SK-MEL-5 (cell line): ENCODE measurements at regions not wholly inside any gene's neighbourhood (a gene's known extent, or its start where the extent isn't known, plus 50 kb on each side); places are given as distances from the start of the nearest gene placed in this dataset.
A peak's percentile ranks its signal among the peaks of the same experiment; 100 is the strongest.

Source experiments
- DNase-seq: peaks from one replicate; pipeline ENCODE4 v3.0.0-alpha.2; 2016; ENCODE audit warnings: low read depth, low spot score
- in situ Hi-C: cut with HindIII; loops from 2 replicates; pipeline ENCODE4 v1.10.0; 2016; ENCODE audit warnings: low sequenced_read_pairs, high pct_unique_total_duplicates, low pct_unique_long_range_greater_than_20kb

DNA sequence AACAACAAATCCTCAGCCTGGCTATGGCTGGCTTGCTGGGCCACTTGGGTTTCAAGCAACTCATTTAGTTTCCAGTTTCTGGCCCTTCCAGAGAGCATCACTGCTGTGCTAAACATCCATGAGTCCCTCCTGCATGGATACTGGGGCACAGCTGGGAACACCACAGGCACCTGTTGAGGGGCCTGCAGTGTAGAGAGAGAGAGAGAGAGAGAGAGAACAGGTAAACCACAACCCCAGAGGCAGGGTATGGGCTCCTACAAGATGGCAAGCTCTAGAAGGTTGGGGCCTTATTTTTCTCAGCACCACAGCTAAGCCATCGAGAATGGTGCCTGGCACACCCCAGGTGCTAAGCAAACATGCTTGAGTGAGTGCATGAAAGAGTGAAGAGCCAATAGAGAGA, 120.3 kb downstream of the RBFOX3 start:
- no peak for DNase-seq
- in situ Hi-C loops = no loop called here

DNA sequence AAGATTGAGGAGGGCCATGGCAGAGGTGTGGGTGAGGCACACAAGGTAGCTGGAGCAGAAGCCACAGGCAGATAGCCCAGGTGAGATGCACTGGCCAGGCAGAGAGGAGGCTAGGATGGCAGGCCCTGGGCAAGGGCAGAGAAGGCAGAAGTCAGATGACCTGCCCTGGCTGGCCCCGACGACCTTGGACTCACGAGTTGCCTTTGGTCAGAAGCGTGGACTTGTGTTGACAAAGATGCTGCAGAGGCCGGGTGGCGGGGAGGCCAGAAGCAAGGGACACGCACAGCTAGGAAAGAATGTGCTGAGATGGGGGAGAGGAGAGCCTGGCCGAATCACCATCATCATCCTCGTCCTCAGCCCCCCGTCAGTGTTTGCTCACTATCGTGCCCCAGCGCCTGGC, 123.7 kb downstream of the RBFOX3 start:
- no peak for DNase-seq
- in situ Hi-C loops = no loop called here

DNA sequence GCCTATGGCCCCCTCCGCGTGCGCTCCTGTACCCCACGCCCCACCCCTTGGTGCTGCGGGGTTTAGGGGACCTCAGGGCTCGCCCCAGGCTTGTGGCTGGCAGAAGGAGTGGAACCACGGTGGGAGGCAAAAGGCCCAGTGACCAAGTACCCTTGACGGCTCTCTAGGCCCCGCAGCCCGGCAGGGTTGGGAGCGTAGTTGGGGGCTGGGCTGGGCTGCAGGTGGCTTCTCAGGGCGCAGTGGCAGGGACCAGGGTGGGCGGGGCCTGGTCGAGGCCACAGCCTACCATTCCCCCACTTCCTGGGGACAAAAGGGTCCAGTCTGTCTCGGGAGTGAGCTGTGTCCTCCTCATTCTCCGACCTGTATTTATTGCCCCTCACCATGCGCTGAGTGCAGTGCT, 124.9 kb downstream of the RBFOX3 start:
- DNase-seq = no peak
- in situ Hi-C loops = no loop called here

DNA sequence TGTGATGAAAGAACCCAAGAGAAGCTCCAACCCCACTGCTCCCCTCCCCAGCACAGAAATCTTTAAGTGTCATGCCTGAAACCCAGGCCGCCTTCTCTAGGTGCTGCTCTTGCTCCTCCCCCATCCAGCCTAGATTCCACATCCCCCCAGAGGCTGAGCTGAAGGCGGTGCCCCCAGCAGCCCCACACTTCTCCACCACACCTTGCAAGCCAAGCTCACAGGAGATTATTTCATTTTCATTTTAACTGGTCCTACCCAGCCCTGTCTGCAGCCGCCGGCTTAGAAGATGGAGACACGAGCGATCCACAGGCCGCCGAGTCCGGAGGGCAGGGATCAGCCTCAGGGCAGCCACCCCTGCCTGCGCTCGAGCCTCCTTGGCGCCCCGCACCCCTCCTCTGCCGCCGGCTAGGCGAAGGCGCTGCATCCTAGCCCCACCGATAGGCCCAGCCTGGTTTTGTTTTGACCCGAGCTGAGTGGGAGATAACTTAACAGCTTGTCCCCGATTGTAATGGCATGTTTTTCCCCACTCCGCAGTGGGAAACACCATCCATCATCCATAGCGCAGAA, 125.3 kb downstream of the RBFOX3 start:
- in situ Hi-C loops = no loop called here
- no peak for DNase-seq

DNA sequence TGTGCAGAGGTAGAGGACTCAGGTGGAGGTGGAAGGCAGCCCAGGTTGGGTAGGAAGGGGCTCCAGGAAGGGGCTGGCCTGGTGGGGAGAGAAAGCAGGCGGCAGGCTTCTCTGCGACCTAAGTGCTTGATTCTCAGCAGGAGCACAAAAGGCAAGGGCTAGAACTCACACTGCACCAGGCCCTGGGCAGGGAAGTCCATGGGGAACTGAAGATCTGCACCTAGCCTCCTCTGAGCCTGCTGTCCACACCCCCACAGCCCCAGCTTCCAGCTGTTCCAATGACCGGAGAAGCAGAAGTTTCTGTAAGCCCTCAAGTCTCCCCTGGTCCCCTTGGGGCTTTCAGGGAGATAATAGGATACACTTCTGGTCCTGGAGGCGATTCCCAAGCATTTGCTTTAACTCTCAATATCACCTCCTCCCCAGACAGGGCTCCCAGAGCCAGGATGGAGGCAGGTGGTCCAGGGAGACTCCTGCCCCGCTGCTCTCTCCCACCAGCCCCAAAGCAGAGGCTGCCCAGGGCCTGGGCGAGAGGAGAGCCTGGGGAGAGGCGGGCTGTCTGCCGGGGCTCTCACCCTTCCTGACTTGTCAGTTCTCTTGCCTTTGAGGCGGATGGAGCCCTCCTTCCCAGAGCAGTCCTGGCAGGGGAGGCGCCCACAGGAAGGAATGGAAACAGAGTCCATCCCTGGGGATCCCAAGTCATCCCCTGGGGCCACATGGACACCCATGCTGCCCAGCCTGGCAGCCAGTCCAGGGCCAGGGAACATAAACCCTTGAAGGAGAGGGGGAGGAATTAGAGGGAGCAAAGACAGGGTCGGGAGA, 126.0 kb downstream of the RBFOX3 start:
- no peak for DNase-seq
- in situ Hi-C loops = no loop called here

DNA sequence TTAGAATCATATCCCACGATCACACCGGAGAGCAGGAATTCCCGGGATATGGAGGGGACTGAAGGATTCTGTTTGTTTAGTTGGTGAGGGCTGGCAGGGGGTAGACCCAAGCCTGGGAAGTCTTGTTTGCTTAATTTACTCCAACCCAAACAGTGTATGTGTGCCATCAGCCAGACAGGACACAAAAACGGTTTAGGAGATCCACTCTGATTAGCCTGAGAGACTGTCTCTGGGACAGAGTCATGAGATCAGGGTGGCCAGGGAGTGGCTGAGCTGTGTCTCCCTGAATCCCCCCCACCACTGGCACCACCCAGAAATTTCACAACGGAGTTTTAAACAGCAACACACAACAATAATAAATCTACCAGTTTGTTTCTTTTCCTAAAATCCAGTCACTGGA, 127.0 kb downstream of the RBFOX3 start:
- no peak for DNase-seq
- in situ Hi-C loops = no loop called here

DNA sequence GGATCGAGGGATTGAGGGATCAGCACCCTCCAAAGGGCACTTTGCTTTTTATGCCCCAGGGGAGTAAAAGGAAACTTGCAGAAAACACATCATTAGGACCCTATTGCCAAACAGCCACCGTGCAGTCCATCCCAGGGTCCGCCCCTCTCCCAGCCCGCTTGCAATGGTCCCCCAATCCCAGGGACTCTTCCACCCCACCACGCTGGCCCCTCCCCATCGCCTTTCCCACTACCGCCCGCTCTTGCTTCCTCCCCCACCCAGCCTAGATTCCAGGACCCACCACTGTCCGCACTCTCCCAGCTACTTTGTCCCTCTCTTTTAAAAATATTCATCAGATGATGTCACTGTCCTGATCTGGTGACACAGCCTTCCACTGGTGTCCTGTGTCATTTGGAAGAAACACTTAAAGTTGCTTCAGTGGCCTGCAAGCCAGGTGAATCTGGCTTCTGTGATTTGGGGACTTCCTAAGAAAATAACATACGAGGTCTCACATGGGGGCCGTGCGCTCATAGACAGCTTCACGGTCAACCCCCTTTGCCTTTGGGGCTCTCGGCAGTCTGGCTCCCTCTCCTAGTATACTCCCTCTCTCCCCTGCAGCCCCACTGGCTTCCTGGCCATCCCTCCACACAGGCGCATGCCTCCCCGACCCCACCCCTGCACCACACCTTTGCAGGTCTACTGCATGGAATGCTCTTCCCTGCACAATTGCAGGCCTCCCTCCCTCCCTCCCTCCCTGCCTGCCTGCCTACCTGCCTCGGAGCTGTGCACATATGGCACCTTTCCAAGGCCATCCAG, 127.9 kb downstream of the RBFOX3 start:
- no peak for DNase-seq
- in situ Hi-C loops = no loop called here

DNA sequence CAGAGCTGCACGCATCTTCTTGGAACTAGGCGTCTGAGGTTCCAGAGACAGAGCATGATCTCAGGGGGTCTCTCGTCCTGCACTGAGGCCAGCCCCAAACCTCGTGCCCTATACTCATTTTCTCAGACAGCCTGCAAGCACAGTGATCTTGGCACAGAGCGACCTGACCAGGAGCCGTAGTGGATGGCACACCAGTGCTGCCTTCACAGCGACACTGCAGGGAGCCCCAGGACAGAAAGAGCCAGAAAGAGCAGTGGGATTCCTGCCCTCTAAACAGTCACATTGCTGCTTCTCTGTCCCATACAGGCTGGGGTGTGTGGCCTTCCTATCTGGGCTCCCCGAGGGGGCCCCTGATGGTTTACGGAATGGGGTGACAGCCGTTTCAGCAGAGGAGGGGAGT, 131.0 kb downstream of the RBFOX3 start:
- in situ Hi-C loops = no loop called here
- DNase-seq = no peak

DNA sequence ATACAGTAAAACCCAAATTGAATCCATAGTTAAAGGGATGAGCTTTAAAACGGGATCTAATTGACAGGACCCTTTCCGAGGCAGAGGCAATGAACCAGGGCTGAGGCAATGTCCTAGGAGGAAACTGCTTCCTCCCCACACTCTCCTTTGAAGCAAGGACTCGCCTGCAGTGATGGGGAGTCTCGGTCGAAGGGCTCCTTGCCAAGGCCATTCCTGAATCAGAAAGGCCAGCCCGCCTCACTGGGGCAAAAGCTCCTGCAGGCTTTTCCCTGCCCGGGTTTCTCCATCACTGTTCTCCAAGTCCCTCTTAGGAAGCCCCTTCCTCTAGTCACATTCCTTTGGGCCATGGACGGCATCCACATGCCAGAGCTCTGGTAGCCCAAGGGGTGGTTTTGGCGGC, 132.0 kb downstream of the RBFOX3 start:
- DNase-seq = no peak
- in situ Hi-C loops = no loop called here

DNA sequence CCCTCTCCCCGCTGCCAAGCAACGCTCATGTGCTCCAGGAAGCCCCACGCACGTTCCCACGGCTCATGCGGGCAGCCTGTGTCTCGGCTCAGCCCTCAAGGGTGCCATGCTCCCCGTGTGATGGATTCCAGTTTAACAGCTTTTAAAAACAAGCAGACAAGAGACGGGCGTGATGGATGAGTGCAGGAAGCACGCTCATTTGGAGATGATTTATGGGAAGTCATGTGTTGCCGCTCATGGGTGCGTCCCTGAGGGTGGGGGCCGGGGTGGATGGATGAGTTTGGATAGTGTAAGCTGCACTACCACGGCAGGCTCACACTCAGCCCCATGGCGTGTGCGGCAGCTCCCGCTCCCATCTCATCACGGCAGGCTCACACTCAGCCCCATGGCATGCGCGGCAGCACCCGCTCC, 132.8 kb downstream of the RBFOX3 start:
- in situ Hi-C loops = no loop called here
- DNase-seq = peak; percentile 35

DNA sequence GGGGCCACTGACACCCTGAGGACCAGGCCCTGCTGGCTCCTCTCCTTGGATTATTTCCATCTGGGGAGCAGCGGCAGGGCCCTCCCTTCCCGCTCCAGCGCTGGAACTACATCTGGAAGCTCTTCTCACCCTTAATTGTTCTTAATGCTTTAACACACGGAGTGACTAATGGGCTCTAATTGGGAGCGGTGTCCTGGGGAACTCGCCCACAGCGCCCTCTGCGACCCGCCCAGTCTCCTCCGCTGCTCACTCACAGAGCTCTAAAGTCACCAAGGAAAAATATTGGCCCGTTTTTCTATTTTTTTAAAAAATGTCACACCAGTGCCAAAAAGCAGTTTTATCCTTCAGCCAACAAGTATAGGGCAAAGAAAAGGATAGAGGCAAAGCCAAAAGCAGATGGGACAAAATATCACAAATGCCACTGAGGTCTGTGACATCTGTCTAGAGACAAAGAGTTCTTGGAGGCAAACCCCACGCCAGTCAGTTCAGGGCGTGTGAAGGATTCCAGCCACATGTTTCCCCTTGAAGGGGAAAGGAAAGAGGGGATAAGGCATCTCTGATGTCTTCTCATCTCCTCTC, 134.7 kb downstream of the RBFOX3 start:
- no peak for DNase-seq
- in situ Hi-C loops = no loop called here

DNA sequence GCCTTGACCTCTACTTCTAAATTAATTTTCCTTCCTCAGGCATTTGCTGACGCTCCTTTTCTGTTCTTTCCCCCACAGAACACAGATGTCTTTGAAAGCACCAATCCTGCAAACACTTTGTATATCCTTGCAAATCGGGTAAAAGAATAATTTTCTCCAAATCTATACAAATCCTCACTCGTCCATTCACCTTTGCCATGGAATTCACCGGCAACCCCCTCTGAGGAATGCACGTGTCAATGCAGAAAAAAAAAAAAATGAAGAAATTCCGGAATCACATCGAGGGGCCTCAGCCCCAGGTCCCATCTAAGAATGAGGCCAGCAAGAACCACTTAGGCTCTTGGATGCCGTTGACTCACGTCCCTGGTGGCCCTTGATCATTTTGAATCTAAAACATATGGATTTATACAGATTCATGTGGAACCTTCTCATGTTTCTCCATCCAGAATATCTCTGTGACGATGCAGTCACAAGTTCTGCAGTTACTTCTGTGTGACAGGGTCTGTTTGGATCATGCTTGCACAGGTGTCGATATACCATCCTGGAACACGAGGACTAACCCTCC, 136.9 kb downstream of the RBFOX3 start:
- no peak for DNase-seq
- in situ Hi-C loops = no loop called here

DNA sequence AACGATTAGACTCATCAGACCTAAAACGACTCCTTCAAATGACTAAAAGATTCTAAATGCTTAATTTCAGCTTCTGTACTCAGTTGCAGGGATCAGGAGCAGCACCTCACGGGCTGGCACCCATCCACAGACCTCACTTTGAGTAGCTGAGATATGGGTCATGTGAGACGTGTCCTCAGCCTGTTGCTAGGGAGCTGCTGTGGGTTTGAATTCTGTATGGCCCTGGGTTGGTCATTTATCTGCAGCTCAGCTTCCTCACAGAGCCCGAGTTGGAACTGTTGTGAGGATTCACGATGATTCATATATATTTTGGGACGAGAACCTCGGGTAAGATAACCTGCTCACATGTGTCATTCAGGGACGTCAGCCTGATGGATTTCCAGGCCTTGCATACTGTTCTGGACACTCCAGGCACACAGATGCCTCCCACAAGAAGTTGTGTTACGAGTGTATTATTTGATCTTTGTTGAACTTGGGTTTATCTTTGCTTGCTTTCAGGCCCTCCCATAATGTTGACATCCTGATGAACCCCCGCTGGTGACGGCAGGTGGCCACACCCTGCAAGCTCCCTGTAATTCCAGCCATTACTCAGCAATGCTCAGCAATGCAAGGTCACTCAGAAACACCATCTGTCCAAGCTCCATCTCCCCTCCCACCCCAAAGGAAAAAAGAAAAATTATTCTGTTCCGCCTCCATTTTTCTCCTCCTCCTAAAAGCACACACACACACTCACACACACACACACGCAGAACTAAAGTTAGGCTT, 137.6 kb downstream of the RBFOX3 start:
- DNase-seq = no peak
- in situ Hi-C loops = no loop called here

DNA sequence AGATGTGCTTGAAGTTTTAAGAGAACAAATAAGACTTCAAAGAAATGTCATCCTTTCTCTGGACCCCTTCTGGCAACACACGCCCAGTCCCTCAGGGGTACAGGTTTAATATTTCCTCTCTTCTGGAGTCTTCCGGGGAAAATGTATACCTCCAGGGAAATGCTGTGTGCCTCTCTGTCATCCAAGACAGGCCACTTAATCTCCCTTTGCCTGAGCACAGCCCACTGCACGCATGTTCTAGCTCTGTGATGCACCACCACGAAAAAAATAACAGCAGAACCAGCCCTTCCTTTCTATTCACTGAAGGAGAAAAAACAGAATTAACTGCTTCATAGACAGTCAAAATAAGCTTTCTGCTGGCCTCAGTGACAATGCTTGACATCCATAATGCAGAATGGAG, 140.1 kb downstream of the RBFOX3 start:
- in situ Hi-C loops = no loop called here
- no peak for DNase-seq

DNA sequence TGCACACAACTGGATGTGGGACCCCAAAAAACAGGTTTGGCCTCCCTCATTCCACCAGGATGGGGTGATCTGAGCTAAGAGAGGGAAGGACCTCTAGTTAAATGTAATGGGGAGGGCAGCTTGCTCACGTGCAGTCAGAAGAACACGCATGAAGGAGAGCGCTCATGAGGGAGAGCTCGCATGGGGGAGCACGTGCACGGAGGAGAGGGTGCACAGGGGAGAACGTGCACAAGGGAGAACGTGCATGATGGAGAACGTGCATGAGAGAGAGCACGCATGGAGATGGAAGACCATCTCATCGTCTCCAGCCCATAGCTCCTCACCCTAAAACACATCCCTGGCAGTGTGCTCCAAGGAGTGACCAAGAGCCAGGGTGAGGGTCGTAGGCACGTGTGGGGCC, 141.2 kb downstream of the RBFOX3 start:
- in situ Hi-C loops = no loop called here
- no peak for DNase-seq

DNA sequence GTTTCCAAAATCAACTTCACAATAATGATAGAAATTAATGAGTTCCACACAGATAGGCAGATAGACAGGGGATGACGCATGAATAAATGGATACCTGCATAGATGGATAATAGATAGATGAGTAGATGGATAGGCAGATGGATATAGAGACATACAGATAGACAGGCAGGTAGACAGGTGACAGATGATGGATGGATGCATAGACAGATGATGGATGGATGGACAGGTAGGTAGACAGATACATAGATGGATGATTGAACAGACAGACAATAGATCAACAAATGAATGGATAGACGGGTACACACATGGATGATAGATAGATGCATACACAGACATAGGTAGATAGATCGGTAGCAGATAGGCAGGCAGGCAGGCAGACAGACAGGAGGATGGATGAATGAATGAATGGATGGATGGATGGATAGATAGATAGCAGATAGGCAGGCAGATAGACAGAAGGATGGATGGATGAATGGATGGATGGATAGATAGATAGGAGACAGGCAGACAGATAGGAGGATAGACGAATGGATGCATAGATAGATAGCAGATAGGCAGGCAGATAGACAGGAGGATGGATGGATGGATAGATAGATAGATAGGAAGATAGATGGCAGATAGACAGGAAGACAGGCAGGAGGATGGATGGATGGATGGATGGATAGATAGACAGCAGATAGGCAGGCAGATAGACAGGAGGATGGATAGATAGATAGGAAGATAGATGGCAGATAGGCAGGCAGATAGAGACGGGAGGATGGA, 142.5 kb downstream of the RBFOX3 start:
- in situ Hi-C loops = no loop called here

More for the DNA sequence above, 142.5 kb downstream of the RBFOX3 start:
- no peak for DNase-seq
